GM21717 (cell line): ENCODE measurements at regions not wholly inside any gene's neighbourhood (a gene's known extent, or its start where the extent isn't known, plus 50 kb on each side); places are given as distances from the start of the nearest gene placed in this dataset.
"Not testable (repeated sequence)": the region's sequence is repeated elsewhere in the genome, so short reads cannot be mapped to it uniquely, and the experiment has no call there.

Source experiments
- ATAC-seq: cut with Tn5 transposase; IDR thresholded peaks from one replicate; pipeline ENCODE4 v1.9.1; 2021; ENCODE audit warnings: mild to moderate bottlenecking, moderate library complexity; ENCODE audit not compliant: unreplicated experiment

GRCh38 chr10:80855348-80855971, 317.8 kb downstream of the SH2D4B start:
- ATAC-seq = no peak

DNA sequence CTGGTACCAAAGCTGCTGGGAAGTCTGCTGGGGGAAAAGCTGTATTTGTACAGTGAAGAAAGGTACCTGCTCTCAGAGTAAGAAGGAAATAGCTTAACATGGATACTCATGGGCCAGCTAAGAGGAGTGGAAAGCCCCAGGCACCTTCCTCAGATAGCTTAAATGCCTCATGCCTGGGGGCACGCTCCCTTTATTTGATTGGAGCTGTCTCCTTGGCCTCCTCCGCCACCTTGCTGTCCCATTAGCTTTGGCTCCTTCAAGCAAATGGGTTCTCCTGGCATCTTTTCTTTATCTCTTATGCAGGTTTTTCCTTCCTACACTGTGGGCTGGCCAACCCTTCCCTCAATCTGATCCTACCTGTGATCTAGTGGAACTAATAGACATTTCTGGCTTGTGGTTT, 318.5 kb downstream of the SH2D4B start:
- no peak for ATAC-seq

- ATAC-seq = not testable (repeated sequence)
Measured at GRCh38 chr10:80859279-80859678, 321.6 kb downstream of the SH2D4B start.

GRCh38 chr10:80860719-80861118, 323.0 kb downstream of the SH2D4B start:
- ATAC-seq = no peak

GRCh38 chr10:80861882-80862281, 324.2 kb downstream of the SH2D4B start:
- no peak for ATAC-seq

DNA sequence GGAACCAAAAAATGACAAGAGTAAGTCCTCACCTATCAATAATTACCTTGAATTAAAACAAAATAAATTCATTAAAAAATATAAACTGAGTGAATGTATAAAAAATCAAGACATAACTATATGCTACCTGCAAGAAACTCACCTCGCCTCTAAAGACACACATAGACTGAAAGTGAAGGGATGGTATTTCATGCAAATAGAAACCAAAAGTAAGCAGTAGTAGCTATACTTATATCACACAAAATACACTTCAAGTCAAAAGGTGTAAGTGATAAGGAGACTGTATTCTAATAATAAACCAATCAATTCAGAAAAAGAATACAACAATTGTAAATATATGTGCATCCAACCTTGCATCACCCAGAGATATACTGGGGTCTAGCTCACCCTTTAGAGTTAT, 332.6 kb downstream of the SH2D4B start:
- peak; percentile 98 for ATAC-seq

- ATAC-seq = peak; percentile 65
Measured at GRCh38 chr10:80871083-80871482, 333.4 kb downstream of the SH2D4B start.

- peak; percentile 75 for ATAC-seq
Measured at GRCh38 chr10:80878330-80878729, 340.6 kb downstream of the SH2D4B start.

- no peak for ATAC-seq
Measured at GRCh38 chr10:80890146-80890545, 352.4 kb downstream of the SH2D4B start.

DNA sequence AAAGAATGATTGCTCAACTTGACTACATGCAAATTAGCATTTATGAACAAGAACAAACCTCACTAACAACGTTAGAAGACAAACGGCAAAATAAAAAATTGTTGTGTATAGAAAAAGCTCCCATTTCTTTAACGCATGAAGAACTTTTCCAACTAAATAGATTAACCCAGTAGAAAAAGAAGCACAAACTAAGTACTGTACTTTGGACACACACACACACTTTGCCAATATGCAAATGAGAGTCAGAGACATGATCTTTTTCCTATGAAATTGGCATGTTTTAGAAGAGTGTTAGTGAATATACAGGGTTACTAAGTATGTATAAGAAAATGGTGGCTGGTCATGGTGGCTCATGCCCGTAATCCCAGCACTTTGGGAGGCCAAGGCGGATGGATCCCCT, 355.6 kb downstream of the SH2D4B start:
- ATAC-seq = no peak

DNA sequence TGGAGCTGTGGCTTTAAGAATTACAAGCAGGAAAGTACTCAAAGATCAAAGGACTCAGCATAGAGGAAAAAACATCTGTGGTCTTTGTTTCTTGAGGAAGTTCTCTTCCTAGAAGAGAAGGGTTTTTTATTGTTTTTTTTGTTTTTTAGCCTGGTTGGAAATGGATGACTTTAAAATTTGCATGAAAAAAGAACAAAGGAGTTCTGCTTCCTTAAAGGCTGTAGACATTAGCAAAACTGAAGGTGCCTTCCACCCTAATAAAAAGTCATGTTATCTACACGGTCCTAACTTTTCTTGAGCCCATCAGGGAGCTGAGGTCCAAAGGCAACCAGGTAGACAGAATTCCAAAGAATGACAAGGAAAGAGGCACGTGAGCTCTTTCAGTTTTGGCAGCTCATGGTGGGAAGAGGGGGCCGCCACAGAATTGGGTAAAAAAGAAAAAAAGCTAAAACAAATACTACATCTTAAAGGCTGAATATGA, 356.6 kb downstream of the SH2D4B start:
- no peak for ATAC-seq

GRCh38 chr10:80894797-80895467, 357.2 kb downstream of the SH2D4B start:
- no peak for ATAC-seq

DNA sequence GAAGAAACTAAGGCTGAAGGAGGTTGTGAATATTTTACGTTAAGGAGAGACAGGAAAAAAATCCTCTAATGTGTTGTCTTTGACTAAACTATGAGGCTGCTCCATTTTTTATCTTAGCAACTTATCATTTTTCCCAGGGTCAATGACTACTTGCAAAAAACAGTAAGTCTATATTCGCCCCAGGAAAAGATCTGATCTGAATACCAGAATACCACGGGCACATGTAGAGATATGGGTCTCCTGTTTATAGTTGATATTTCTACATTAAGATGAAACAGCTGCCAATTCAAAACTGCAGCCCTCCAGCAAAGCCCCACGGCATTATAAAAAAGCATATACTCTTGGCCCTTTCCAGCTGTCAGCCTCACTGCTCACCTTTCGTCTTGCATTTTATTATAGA, 358.4 kb downstream of the SH2D4B start:
- ATAC-seq = no peak

- ATAC-seq = no peak
Measured at GRCh38 chr10:80896959-80897358, 359.3 kb downstream of the SH2D4B start.

- no peak for ATAC-seq
Measured at GRCh38 chr10:80900661-80901060, 363.0 kb downstream of the SH2D4B start.

DNA sequence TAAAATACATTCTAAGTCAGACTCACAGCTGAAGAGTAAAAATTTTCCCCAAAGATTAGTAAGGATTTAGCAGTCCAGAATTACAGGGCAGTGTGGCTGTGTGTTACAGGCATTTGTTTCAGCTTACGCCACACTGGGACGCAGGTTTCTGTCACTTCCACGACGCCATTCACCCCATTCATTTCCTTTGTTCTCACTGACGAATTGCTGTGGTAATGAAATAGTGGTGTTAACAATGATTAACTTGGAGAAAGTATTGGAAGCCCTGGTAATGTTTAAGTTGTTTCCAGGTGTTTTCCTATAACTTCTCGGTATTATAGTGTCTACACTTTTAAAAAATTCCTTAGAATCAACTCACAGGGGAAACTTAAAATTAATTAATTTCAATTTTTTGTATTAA, 370.9 kb downstream of the SH2D4B start:
- ATAC-seq = no peak

DNA sequence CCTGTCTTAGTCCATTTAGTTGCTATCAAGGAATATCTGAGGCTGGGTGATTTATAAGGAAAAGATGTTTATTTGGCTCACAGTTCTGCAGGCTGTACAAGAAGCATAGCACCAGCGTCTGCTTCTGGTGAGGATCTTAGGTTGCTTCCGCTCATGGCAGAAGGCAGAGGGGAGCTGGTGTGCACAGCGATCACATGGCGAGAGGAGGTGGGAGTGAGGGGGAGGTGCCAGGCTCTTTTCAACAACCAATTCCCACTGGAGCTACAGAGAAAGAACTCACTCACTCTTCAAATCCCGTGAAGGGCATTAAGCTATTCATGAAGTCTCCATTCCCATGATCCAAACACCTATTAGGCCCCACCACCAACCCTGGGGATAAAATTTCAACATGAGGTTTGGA, 371.6 kb downstream of the SH2D4B start:
- no peak for ATAC-seq

DNA sequence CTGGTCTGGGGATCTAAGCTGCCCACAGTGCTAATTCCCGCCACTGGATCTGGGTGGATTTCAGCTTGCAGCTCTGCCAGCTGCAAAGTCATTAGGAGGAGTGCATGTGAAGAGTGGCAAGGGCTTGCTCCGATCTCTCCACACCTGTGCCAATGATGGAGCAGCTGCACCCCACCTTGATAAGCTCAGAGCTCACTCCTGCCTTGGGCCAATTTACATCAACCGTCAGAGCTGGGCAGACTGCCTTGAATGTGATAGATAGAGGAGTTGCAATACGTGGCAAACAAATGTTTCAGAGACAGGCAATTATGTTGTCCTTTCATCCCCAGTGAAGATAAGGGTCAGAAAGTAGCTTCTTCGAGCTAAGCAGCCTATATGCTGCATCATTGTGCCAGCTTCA, 379.9 kb downstream of the SH2D4B start:
- no peak for ATAC-seq

DNA sequence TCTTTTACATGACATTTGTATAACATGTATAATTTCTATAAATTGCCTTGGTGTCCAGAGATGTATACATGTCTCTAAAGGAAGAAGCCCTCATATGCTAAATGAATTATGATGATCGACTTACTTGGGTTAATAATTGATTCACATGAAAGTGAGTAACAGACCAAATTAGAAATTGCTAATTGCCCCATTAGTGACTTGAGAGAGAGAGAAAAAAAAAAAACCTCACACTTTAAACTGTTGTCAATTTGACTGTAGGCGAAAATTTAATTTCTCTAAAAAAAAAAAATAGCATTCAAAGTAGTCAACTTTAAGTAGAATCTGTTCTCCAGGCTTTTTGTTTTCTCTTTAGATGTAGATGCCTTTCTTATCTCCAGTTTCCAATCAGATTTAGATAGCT, 383.3 kb downstream of the SH2D4B start:
- no peak for ATAC-seq

- ATAC-seq = peak; percentile 52
Measured at GRCh38 chr10:80924063-80924952, 386.6 kb downstream of the SH2D4B start.

- ATAC-seq = no peak
Measured at GRCh38 chr10:80927419-80928078, 389.8 kb downstream of the SH2D4B start.
